ENCODE measurements at regions not wholly inside any gene's neighbourhood (a gene's known extent, or its start where the extent isn't known, plus 50 kb on each side); places are given as distances from the start of the nearest gene placed in this dataset.
"Not testable (repeated sequence)": the region's sequence is repeated elsewhere in the genome, so short reads cannot be mapped to it uniquely, and the experiment has no call there.

DNA sequence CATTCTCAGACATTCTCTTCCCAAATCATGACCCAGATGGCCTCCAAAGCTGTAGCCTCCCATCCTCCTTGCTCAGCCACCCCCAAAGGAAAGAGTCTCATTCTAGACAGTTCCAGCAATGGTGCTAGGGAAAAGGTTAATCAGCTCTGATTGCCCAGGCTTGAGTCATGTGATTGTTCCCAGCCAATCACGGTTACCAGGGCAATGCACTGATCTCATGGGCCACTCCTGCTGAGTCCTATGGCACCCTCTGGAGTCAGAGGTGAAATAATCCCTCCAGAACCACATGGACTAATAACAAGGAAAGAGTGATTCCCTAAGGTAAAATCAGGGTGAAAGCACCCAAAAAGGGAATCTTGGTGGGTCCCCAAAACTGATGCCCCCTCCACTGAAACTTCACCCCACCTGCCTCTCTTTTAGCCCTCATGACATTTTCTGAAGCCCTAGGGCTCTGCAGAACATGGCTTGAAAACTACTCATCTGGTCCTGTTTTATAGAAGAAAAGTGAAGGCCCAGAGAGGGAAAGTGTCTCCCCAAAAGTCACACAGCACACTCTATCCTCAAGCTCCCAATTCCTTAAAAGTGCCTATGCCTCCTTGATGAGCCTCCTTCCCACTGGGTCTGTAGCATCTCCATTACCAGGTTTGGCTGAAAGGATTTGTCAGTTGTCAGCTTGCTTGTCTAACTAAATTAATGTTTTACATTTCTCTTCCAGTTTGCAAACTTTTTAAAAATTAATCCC is 203.7 kb downstream of the MN1 start:
- no peaks in the 10 kb centered on the region for H3K36me3 ChIP-seq (ENCODE audit: insufficient read depth, low read length)
- no peak overlapping the region for H3K4me2 ChIP-seq (ENCODE audit: low read length)
- H3K27me3 ChIP-seq (ENCODE audit: control insufficient read depth, insufficient read depth, low read length): peaks cover 17% of the 10 kb centered on the region

GRCh38 chr22:27598792-27599191 is 202.8 kb downstream of the MN1 start:
- no peaks in the 10 kb centered on the region for H3K4me1 ChIP-seq (ENCODE audit: control insufficient read depth, insufficient read depth, low read length)
- no peaks in the 10 kb centered on the region for H3K36me3 ChIP-seq (ENCODE audit: insufficient read depth, low read length)
- no peaks in the 10 kb centered on the region for H3K9me3 ChIP-seq (replicated peaks; ENCODE audit: low read length)
- H3K4me3 ChIP-seq (ENCODE audit: low read length): no peak overlapping the region
- peaks cover 25% of the 10 kb centered on the region for H3K27me3 ChIP-seq (ENCODE audit: control insufficient read depth, insufficient read depth, low read length)
- no peak overlapping the region for H3K4me2 ChIP-seq (ENCODE audit: low read length)
- H3K9ac ChIP-seq (ENCODE audit: low read depth, low read length): no peak overlapping the region

More for the DNA sequence above, 203.7 kb downstream of the MN1 start:
- Histone ChIP-seq H3K4me1 (ENCODE audit: control insufficient read depth, insufficient read depth, low read length) (no peaks in the 10 kb centered on the region), H3K4me3 (ENCODE audit: low read length) (no peak overlapping the region), H3K9ac (ENCODE audit: low read depth, low read length) (no peak overlapping the region), H3K9me3 (replicated peaks; ENCODE audit: low read length) (no peaks in the 10 kb centered on the region)

- H3K36me3 ChIP-seq (ENCODE audit: insufficient read depth, low read length): no peaks in the 10 kb centered on the region
These were observed 200.4 kb downstream of the MN1 start for GRCh38 chr22:27601195-27601594.

GRCh38 chr22:27602390-27602789 is 199.2 kb downstream of the MN1 start:
- H3K9me3 ChIP-seq (replicated peaks; ENCODE audit: low read length): no peaks in the 10 kb centered on the region
- no peaks in the 10 kb centered on the region for H3K36me3 ChIP-seq (ENCODE audit: insufficient read depth, low read length)
- H3K4me2 ChIP-seq (ENCODE audit: low read length): no peak overlapping the region
- H3K27me3 ChIP-seq (ENCODE audit: control insufficient read depth, insufficient read depth, low read length): peaks cover 37% of the 10 kb centered on the region
- H3K9ac ChIP-seq (ENCODE audit: low read depth, low read length): no peak overlapping the region
- H3K4me3 ChIP-seq (ENCODE audit: low read length): no peak overlapping the region
- no peaks in the 10 kb centered on the region for H3K4me1 ChIP-seq (ENCODE audit: control insufficient read depth, insufficient read depth, low read length)

More at GRCh38 chr22:27601195-27601594, 200.4 kb downstream of the MN1 start:
- no peaks in the 10 kb centered on the region for H3K4me1 ChIP-seq (ENCODE audit: control insufficient read depth, insufficient read depth, low read length)
- H3K27me3 ChIP-seq (ENCODE audit: control insufficient read depth, insufficient read depth, low read length): peaks cover 37% of the 10 kb centered on the region
- H3K9me3 ChIP-seq (replicated peaks; ENCODE audit: low read length): no peaks in the 10 kb centered on the region
- H3K9ac ChIP-seq (ENCODE audit: low read depth, low read length): no peak overlapping the region
- H3K4me3 ChIP-seq (ENCODE audit: low read length): no peak overlapping the region
- no peak overlapping the region for H3K4me2 ChIP-seq (ENCODE audit: low read length)

GRCh38 chr22:27603111-27603799 is 198.3 kb downstream of the MN1 start:
- Histone ChIP-seq H3K36me3 (ENCODE audit: insufficient read depth, low read length) (no peaks in the 10 kb centered on the region), H3K4me3 (ENCODE audit: low read length) (no peak overlapping the region), H3K9ac (ENCODE audit: low read depth, low read length) (no peak overlapping the region), H3K9me3 (replicated peaks; ENCODE audit: low read length) (no peaks in the 10 kb centered on the region), H3K4me2 (ENCODE audit: low read length) (no peak overlapping the region), H3K27me3 (ENCODE audit: control insufficient read depth, insufficient read depth, low read length) (peaks cover 37% of the 10 kb centered on the region), H3K4me1 (ENCODE audit: control insufficient read depth, insufficient read depth, low read length) (no peaks in the 10 kb centered on the region)

- H3K4me3 ChIP-seq (ENCODE audit: low read length): no peak overlapping the region
- H3K4me2 ChIP-seq (ENCODE audit: low read length): no peak overlapping the region
- no peaks in the 10 kb centered on the region for H3K36me3 ChIP-seq (ENCODE audit: insufficient read depth, low read length)
- peaks cover 39% of the 10 kb centered on the region for H3K27me3 ChIP-seq (ENCODE audit: control insufficient read depth, insufficient read depth, low read length)
- H3K9ac ChIP-seq (ENCODE audit: low read depth, low read length): no peak overlapping the region
- no peaks in the 10 kb centered on the region for H3K9me3 ChIP-seq (replicated peaks; ENCODE audit: low read length)
- H3K4me1 ChIP-seq (ENCODE audit: control insufficient read depth, insufficient read depth, low read length): no peaks in the 10 kb centered on the region
These were observed 197.8 kb downstream of the MN1 start for GRCh38 chr22:27603800-27604144.

- Histone ChIP-seq H3K9ac (ENCODE audit: low read depth, low read length) (no peak overlapping the region), H3K4me1 (ENCODE audit: control insufficient read depth, insufficient read depth, low read length) (no peaks in the 10 kb centered on the region), H3K9me3 (replicated peaks; ENCODE audit: low read length) (no peaks in the 10 kb centered on the region), H3K4me3 (ENCODE audit: low read length) (no peak overlapping the region), H3K36me3 (ENCODE audit: insufficient read depth, low read length) (no peaks in the 10 kb centered on the region), H3K27me3 (ENCODE audit: control insufficient read depth, insufficient read depth, low read length) (peaks cover 36% of the 10 kb centered on the region), H3K4me2 (ENCODE audit: low read length) (no peak overlapping the region)
These were observed 196.2 kb downstream of the MN1 start for GRCh38 chr22:27605390-27605789.

- H3K4me3 ChIP-seq (ENCODE audit: low read length); H3K36me3 ChIP-seq (ENCODE audit: insufficient read depth, low read length); H3K4me2 ChIP-seq (ENCODE audit: low read length); H3K9me3 ChIP-seq (replicated peaks; ENCODE audit: low read length); H3K4me1 ChIP-seq (ENCODE audit: control insufficient read depth, insufficient read depth, low read length); H3K9ac ChIP-seq (ENCODE audit: low read depth, low read length): not testable (repeated sequence)
- peaks cover 52% of the 10 kb centered on the region for H3K27me3 ChIP-seq (ENCODE audit: control insufficient read depth, insufficient read depth, low read length)
These were observed 193.8 kb downstream of the MN1 start for GRCh38 chr22:27607750-27608149.

- Histone ChIP-seq H3K4me2 (ENCODE audit: low read length) (no peak overlapping the region), H3K4me3 (ENCODE audit: low read length) (no peak overlapping the region), H3K9me3 (replicated peaks; ENCODE audit: low read length) (no peaks in the 10 kb centered on the region), H3K9ac (ENCODE audit: low read depth, low read length) (no peak overlapping the region), H3K4me1 (ENCODE audit: control insufficient read depth, insufficient read depth, low read length) (no peaks in the 10 kb centered on the region), H3K36me3 (ENCODE audit: insufficient read depth, low read length) (no peaks in the 10 kb centered on the region), H3K27me3 (ENCODE audit: control insufficient read depth, insufficient read depth, low read length) (peaks cover 50% of the 10 kb centered on the region)
These were observed 192.1 kb downstream of the MN1 start for GRCh38 chr22:27609451-27609888.

- H3K9me3 ChIP-seq (replicated peaks; ENCODE audit: low read length); H3K4me1 ChIP-seq (ENCODE audit: control insufficient read depth, insufficient read depth, low read length); H3K9ac ChIP-seq (ENCODE audit: low read depth, low read length); H3K4me2 ChIP-seq (ENCODE audit: low read length); H3K4me3 ChIP-seq (ENCODE audit: low read length); H3K36me3 ChIP-seq (ENCODE audit: insufficient read depth, low read length): not testable (repeated sequence)
- H3K27me3 ChIP-seq (ENCODE audit: control insufficient read depth, insufficient read depth, low read length): peaks cover 54% of the 10 kb centered on the region
These were observed 191.4 kb downstream of the MN1 start for GRCh38 chr22:27610164-27610563.

DNA sequence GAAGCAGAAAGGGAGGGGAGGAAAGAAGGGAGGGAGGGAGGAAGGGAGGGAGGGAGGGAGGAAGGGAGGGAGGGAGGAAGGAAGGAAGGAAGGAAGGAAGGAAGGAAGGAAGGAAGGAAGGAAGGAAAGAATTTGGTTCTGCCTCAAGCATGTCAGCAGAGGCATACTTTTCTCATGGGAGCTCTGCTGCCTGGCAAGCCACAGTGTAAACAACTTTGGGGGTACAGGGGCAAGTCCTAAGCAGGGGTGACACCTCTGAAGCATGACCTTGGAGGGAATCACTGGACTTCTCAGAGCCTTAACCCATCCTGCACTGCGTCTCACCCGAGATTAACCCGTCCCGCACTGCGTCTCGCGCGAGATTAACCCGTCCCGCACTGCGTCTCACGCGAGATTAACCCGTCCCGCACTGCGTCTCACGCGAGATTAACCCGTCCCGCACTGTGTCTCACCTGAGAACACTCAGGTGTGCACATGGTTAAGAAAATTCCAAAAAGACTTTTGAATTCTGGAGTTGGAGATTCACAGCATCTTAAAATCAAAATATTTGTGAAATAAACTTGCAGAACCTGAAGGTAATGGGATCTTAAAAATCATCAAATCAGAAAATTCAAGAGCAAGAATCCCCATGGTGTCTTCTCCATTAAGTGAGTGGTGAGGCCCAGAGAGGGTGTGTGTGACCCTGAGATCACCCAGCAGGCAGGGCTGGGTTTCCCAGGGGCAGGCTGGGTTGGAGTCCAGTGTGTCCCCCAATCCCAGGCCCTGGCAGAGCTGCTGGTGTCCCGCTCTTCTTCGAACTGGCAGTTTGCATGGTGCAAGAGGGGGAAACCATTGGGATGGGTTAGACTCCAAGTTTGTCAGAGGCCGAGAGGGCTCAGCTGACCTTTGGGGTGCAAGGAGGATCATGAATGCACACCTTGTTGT is 190.4 kb downstream of the MN1 start:
- Histone ChIP-seq H3K4me1 (ENCODE audit: control insufficient read depth, insufficient read depth, low read length) (no peaks in the 10 kb centered on the region), H3K4me3 (ENCODE audit: low read length) (no peak overlapping the region), H3K9ac (ENCODE audit: low read depth, low read length) (no peak overlapping the region), H3K4me2 (ENCODE audit: low read length) (no peak overlapping the region), H3K9me3 (replicated peaks; ENCODE audit: low read length) (no peaks in the 10 kb centered on the region), H3K36me3 (ENCODE audit: insufficient read depth, low read length) (no peaks in the 10 kb centered on the region), H3K27me3 (ENCODE audit: control insufficient read depth, insufficient read depth, low read length) (peaks cover 58% of the 10 kb centered on the region)

Measured in skeletal muscle satellite cell (primary cell).